Liver (tissue), 3 donors: ENCODE measurements at regions not wholly inside any gene's neighbourhood (a gene's known extent, or its start where the extent isn't known, plus 50 kb on each side); places are given as distances from the start of the nearest gene placed in this dataset.

Experiments
- ATF3 ChIP-seq: IDR thresholded peaks from 2 replicates; pipeline ENCODE4 v1.6.1; 2016; ENCODE audit warnings: antibody characterized with exemption
- CTCF ChIP-seq: fragments of 150-350 bp; IDR thresholded peaks from 2 replicates; pipeline ENCODE4 v1.5.1; 2017; ENCODE audit warnings: improper control_type of control experiment, low read depth, low read length; ENCODE audit not compliant: missing input control
- FOXA1 ChIP-seq: IDR thresholded peaks from 2 replicates; pipeline ENCODE4 v1.6.1; 2016; ENCODE audit warnings: antibody characterized with exemption
- GABPA ChIP-seq, 2 donors: IDR thresholded peaks in 1 of 2; conservative IDR thresholded peaks in 1 of 2; 2 replicates each; pipeline ENCODE4 v1.6.1; 2016; ENCODE audit warnings: antibody characterized with exemption in 2 of 2, mild to moderate bottlenecking in 1 of 2, moderate library complexity in 1 of 2
- HNF4A ChIP-seq, 2 donors: conservative IDR thresholded peaks; 2 replicates each; pipeline ENCODE4 v1.6.1; 2016; ENCODE audit warnings: antibody characterized with exemption in 2 of 2, mild to moderate bottlenecking in 2 of 2
- MAX ChIP-seq: IDR thresholded peaks from 2 replicates; pipeline ENCODE4 v1.6.1; 2016; ENCODE audit warnings: antibody characterized with exemption
- RAD21 ChIP-seq, 2 donors: IDR thresholded peaks; 2 replicates each; pipeline ENCODE4 v1.6.1; 2016; ENCODE audit warnings: antibody characterized with exemption in 2 of 2, mild to moderate bottlenecking in 2 of 2
- REST ChIP-seq: IDR thresholded peaks from 2 replicates; pipeline ENCODE4 v1.6.1; 2016; ENCODE audit warnings: antibody characterized with exemption, mild to moderate bottlenecking
- RXRA ChIP-seq, 2 donors: IDR thresholded peaks; 2 replicates each; pipeline ENCODE4 v1.6.1; 2017 to 2018; ENCODE audit warnings: antibody characterized with exemption in 2 of 2, mild to moderate bottlenecking in 1 of 2
- SP1 ChIP-seq: IDR thresholded peaks from 2 replicates; pipeline ENCODE4 v1.6.1; 2018; ENCODE audit warnings: antibody characterized with exemption, mild to moderate bottlenecking
- TAF1 ChIP-seq: conservative IDR thresholded peaks from 2 replicates; pipeline ENCODE4 v1.6.1; 2016; ENCODE audit warnings: antibody characterized with exemption, mild to moderate bottlenecking
- YY1 ChIP-seq: IDR thresholded peaks from 2 replicates; pipeline ENCODE4 v1.6.1; 2016; ENCODE audit warnings: antibody characterized with exemption, mild to moderate bottlenecking
- donor health status: healthy.
- donor health status: healthy.

GRCh38 chr1:234972411-234973191, 156.0 kb downstream of the TOMM20 start:
- TF ChIP-seq MAX (no peak), CTCF (no peak), FOXA1 (no peak), RAD21 (IDR thresholded peaks at IDR 0.05) (no peak), YY1 (no peak), TAF1 (no peak), GABPA (IDR thresholded peaks at IDR 0.05 in 1 of 2, conservative IDR thresholded peaks at IDR 0.05 in 1 of 2) (no peak), ATF3 (no peak), REST (no peak), SP1 (no peak), RXRA (IDR thresholded peaks at IDR 0.05) (no peak), HNF4A (conservative IDR thresholded peaks at IDR 0.05) (no peak)
